RWPE2 (cell line): ENCODE measurements at regions not wholly inside any gene's neighbourhood (a gene's known extent, or its start where the extent isn't known, plus 50 kb on each side); places are given as distances from the start of the nearest gene placed in this dataset.
A peak's percentile ranks its signal among the peaks of the same experiment; 100 is the strongest.
"Not testable (repeated sequence)": the region's sequence is repeated elsewhere in the genome, so short reads cannot be mapped to it uniquely, and the experiment has no call there.

Source experiments
- ATAC-seq: fragments of 200-7000 bp; cut with Tn5 transposase; 3 replicates; pipeline ENCODE4 v1.9.1; 2021; ENCODE audit warnings: low read depth
- DNase-seq: peaks from one replicate; pipeline ENCODE4 v3.0.0-alpha.2; 2020; ENCODE audit warnings: low spot score
- H3K27ac ChIP-seq: fragments of 450-650 bp; 2 replicates; pipeline ENCODE4 v1.5.1; 2017; ENCODE audit warnings: mild to moderate bottlenecking; ENCODE audit not compliant: poor library complexity, severe bottlenecking
- H3K27me3 ChIP-seq: fragments of 250-450 bp; sonication (Bioruptor Pico); 2 replicates; pipeline ENCODE4 v1.5.1; 2021; ENCODE audit warnings: mild to moderate bottlenecking, moderate library complexity; ENCODE audit not compliant: insufficient read depth, poor library complexity, severe bottlenecking
- H3K36me3 ChIP-seq: fragments of 250-450 bp; sonication (Bioruptor Pico); 2 replicates; pipeline ENCODE4 v1.5.1; 2020; ENCODE audit warnings: low read depth, mild to moderate bottlenecking, moderate library complexity
- H3K4me1 ChIP-seq: fragments of 250-450 bp; sonication (Bioruptor Pico); 2 replicates; pipeline ENCODE4 v1.5.1; 2021; ENCODE audit warnings: mild to moderate bottlenecking, moderate library complexity; ENCODE audit not compliant: insufficient read depth, poor library complexity, severe bottlenecking
- H3K4me3 ChIP-seq: fragments of 250-450 bp; sonication (Bioruptor Pico); 2 replicates; pipeline ENCODE4 v1.5.1; 2021; ENCODE audit warnings: mild to moderate bottlenecking, moderate library complexity; ENCODE audit not compliant: severe bottlenecking
- H3K9me3 ChIP-seq: fragments of 250-450 bp; sonication (Bioruptor Pico); 2 replicates; pipeline ENCODE4 v1.5.1; 2021; ENCODE audit warnings: mild to moderate bottlenecking, moderate library complexity; ENCODE audit not compliant: severe bottlenecking
- TF ChIP-seq, protein P1 (sequence below): fragments of 450-650 bp; IDR thresholded peaks from one replicate; pipeline ENCODE4 v1.5.1; 2017; ENCODE audit warnings: mild to moderate bottlenecking, moderate library complexity; ENCODE audit not compliant: poor library complexity, severe bottlenecking

DNA sequence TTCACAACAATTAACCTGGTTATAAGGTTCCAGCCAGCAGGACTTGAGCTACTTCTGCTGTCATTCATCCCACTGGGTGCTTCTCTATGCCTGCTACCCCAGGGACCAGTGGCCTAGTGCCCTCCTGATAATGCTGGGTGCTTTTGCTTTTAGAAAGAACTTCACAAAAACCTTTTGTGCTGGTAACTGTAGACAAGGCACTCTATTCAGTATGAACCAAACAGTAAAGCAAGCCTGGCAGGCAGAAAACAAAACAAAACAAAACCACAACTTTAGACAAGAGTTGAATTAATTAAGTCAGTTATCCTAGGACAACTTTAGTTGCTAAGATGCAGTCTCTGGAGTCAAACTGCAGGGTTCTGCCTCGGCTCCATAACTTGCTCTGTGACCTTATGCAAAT lies 61.9 kb upstream of the ADGRL2 start:
- H3K36me3 ChIP-seq: no peaks in the 10 kb centered on the region; the same call in 1 of the 2 replicates
- ATAC-seq (no peak), DNase-seq (no peak)
- no peaks in the 10 kb centered on the region for H3K27me3 ChIP-seq
- H3K4me3 ChIP-seq: no peak overlapping the region
- TF ChIP-seq, protein P1, sequence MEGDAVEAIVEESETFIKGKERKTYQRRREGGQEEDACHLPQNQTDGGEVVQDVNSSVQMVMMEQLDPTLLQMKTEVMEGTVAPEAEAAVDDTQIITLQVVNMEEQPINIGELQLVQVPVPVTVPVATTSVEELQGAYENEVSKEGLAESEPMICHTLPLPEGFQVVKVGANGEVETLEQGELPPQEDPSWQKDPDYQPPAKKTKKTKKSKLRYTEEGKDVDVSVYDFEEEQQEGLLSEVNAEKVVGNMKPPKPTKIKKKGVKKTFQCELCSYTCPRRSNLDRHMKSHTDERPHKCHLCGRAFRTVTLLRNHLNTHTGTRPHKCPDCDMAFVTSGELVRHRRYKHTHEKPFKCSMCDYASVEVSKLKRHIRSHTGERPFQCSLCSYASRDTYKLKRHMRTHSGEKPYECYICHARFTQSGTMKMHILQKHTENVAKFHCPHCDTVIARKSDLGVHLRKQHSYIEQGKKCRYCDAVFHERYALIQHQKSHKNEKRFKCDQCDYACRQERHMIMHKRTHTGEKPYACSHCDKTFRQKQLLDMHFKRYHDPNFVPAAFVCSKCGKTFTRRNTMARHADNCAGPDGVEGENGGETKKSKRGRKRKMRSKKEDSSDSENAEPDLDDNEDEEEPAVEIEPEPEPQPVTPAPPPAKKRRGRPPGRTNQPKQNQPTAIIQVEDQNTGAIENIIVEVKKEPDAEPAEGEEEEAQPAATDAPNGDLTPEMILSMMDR: no peak
- H3K27ac ChIP-seq: no peak overlapping the region
- H3K9me3 ChIP-seq: no peaks in the 10 kb centered on the region
- no peaks in the 10 kb centered on the region for H3K4me1 ChIP-seq

DNA sequence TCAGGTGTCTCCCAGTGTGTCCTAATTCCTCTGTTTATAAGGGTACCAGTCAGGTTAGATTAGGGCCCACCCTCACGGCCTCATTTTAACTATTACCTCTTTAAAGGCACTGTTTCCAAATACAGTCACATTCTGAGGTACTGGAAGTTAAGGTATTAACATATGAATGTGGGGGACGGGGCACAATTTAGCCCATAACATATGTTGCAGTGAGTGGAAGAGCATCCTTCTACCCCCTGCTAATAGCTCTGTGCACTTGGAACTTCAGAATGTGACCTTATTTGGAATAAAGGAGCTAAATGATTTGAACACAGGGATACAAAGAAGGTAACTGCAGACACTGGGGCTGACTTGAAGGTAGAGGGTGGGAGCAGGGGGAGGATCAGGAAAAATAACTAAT lies 67.3 kb upstream of the ADGRL2 start:
- Histone ChIP-seq H3K4me3 (no peak overlapping the region), H3K4me1 (peaks cover 9% of the 10 kb centered on the region), H3K9me3 (no peaks in the 10 kb centered on the region), H3K27me3 (no peaks in the 10 kb centered on the region), H3K36me3 (no peaks in the 10 kb centered on the region), H3K27ac (no peak overlapping the region)
- ATAC-seq (no peak), DNase-seq (no peak)
- TF ChIP-seq, protein P1: no peak

DNA sequence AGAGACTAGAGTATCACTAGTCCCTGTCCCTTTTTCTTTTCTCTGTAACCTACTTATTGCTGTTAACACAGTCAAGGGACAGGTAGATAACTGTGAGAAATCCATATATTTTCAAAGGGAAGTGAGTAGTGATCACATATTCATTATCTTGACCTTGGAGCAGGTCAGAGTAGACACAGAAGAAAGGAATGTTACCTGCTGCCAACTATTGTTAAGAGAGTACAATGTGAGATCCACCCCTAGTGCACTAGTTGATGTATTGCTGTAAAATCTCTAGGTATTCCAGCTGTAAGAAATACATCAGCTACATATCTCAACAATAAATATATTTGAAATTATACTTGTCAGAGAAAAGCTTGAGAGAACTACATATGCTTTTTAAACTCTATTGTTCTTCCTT lies 68.7 kb upstream of the ADGRL2 start:
- TF ChIP-seq, protein P1: peak; percentile 61
- Histone ChIP-seq H3K9me3 (no peaks in the 10 kb centered on the region), H3K27me3 (no peaks in the 10 kb centered on the region), H3K4me3 (no peak overlapping the region), H3K36me3 (no peaks in the 10 kb centered on the region), H3K4me1 (peaks cover 9% of the 10 kb centered on the region), H3K27ac (peak overlapping the region; percentile 15)
- DNase-seq (no peak), ATAC-seq (peak; percentile 100)

DNA sequence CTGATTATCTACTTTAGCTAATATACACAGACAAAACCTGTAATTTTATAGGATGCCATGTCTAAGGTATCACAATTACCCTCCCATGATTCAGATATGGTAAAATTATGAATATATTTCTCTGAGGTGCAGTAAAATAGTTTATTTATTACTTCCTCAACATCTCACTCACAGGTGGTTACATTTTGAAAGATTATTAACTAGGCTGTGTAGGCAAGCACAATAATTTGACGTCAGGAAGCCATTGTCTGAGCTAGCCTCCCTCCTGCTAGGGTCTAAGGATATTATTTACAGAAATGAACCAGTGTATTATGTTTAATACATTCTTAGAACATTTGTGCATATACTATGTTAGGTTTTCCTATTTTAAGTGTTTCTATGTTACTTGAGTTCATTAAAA lies 69.9 kb upstream of the ADGRL2 start:
- Histone ChIP-seq H3K4me3 (no peak overlapping the region), H3K36me3 (no peaks in the 10 kb centered on the region), H3K27me3 (no peaks in the 10 kb centered on the region), H3K9me3 (no peaks in the 10 kb centered on the region), H3K27ac (no peak overlapping the region), H3K4me1 (peaks cover 9% of the 10 kb centered on the region)
- DNase-seq (no peak), ATAC-seq (no peak)
- TF ChIP-seq, protein P1: no peak

DNA sequence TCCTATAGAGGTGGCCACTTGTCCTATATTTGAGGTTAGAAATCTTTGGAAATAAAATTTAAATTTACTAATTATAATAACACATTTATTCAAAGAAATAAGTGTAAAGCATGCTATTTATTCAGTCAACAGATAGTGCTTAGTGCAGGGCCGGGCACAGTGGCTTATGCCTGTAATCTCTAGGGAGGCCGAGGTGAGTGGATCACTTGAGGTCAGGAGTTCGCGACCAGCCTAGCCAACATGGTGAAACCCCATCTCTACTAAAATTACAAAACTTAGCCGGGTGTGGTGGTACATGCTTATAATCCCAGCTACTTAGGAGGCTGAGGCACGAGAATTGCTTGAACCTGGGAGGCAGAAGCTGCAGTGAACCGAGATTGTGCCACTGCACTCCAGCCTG lies 70.4 kb upstream of the ADGRL2 start:
- not testable (repeated sequence) for H3K36me3 ChIP-seq, DNase-seq, H3K27ac ChIP-seq, H3K27me3 ChIP-seq, H3K4me3 ChIP-seq, ATAC-seq, H3K4me1 ChIP-seq, H3K9me3 ChIP-seq
